Right lobe of liver (tissue), 4 donors: ENCODE measurements at regions not wholly inside any gene's neighbourhood (a gene's known extent, or its start where the extent isn't known, plus 50 kb on each side); places are given as distances from the start of the nearest gene placed in this dataset.

Experiments used
- POLR2A ChIP-seq: fragments of 450-650 bp; IDR thresholded peaks from one replicate; pipeline ENCODE4 v1.6.1; 2017; ENCODE audit warnings: antibody characterized with exemption, mild to moderate bottlenecking
- TF ChIP-seq, protein P1 (sequence below), 4 donors: fragments of 200-600 bp in 3 of 4; fragments of 450-650 bp in 1 of 4; IDR thresholded peaks; one replicate each; pipeline versions ENCODE4 v1.5.1 to v1.8.0; 2016 to 2022; ENCODE audit warnings: antibody characterized with exemption in 4 of 4, mild to moderate bottlenecking in 2 of 4
- donor health status: DM: no; HTN: no; CAD: no.
- donor health status: DM: no; HTN: no; CAD: no.
- donor health status: DM: no; HTN: yes; CAD: no.

DNA sequence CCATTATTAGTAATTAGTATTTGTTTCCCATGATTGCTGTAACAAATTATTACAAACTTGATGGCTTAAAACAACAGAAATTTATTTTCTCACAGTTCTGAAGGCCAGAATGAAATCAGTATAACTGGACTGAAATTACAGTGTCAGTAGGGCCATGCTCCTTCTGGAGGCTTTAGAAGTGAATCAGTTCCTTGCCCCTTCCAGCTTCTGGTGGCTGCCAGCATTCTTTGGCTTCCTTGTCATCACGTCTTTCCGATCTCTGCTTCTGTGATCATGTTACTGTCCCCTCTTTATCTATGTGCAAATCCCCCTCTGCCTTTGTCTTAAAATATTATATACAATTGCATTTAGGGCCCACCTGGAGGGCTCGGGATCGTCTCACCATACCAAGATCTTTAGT is 92.0 kb downstream of the FOXB1 start:
- TF ChIP-seq, protein P1, sequence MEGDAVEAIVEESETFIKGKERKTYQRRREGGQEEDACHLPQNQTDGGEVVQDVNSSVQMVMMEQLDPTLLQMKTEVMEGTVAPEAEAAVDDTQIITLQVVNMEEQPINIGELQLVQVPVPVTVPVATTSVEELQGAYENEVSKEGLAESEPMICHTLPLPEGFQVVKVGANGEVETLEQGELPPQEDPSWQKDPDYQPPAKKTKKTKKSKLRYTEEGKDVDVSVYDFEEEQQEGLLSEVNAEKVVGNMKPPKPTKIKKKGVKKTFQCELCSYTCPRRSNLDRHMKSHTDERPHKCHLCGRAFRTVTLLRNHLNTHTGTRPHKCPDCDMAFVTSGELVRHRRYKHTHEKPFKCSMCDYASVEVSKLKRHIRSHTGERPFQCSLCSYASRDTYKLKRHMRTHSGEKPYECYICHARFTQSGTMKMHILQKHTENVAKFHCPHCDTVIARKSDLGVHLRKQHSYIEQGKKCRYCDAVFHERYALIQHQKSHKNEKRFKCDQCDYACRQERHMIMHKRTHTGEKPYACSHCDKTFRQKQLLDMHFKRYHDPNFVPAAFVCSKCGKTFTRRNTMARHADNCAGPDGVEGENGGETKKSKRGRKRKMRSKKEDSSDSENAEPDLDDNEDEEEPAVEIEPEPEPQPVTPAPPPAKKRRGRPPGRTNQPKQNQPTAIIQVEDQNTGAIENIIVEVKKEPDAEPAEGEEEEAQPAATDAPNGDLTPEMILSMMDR (IDR thresholded peaks at IDR 0.05): no peak
- TF ChIP-seq POLR2A: no peak
